OCI-LY7 (cell line): ENCODE measurements at regions not wholly inside any gene's neighbourhood (a gene's known extent, or its start where the extent isn't known, plus 50 kb on each side); places are given as distances from the start of the nearest gene placed in this dataset.

Experiments used
- CTCF ChIP-seq: fragments of 200-600 bp; sonication (generic); conservative IDR thresholded peaks from 2 replicates; pipeline ENCODE4 v1.5.1; 2014; ENCODE audit warnings: mild to moderate bottlenecking, antibody characterized with exemption, low read length, moderate library complexity, mixed read lengths
- EZH2phosphoT487 ChIP-seq: fragments of 200-600 bp; sonication (generic); IDR thresholded peaks from 2 replicates; pipeline ENCODE4 v1.6.1; 2018; ENCODE audit warnings: low read depth, borderline replicate concordance, mild to moderate bottlenecking, mixed run types, antibody characterized with exemption, low read length, moderate library complexity, mixed read lengths

GRCh38 chr17:77399319-77399957, 258.7 kb downstream of the SEC14L1 start:
- no peak for TF ChIP-seq CTCF
- no peak for TF ChIP-seq EZH2phosphoT487
